GM23338 (cell line): ENCODE measurements at regions not wholly inside any gene's neighbourhood (a gene's known extent, or its start where the extent isn't known, plus 50 kb on each side); places are given as distances from the start of the nearest gene placed in this dataset.

Source experiments
- ATAC-seq: fragments of 200-7000 bp; cut with Tn5 transposase; 3 replicates; pipeline ENCODE4 v1.9.1; 2020
- DNase-seq: peaks from one replicate; pipeline ENCODE4 v3.0.0-alpha.2; 2015; ENCODE audit warnings: low spot score
- H2AFZ ChIP-seq: fragments of 200-600 bp; sonication (generic); 2 replicates; pipeline ENCODE4 v1.8.0; 2016; ENCODE audit warnings: antibody characterized with exemption, mild to moderate bottlenecking, moderate library complexity
- H3F3A ChIP-seq: fragments of 200-600 bp; sonication (generic); replicated peaks from 2 replicates; pipeline ENCODE4 v1.8.0; 2017; ENCODE audit warnings: antibody characterized with exemption, mixed run types, low read depth
- H3K27ac ChIP-seq: fragments of 200-600 bp; sonication (generic); 2 replicates; pipeline ENCODE4 v1.6.1; 2016; ENCODE audit warnings: low read depth
- H3K27me3 ChIP-seq: fragments of 200-600 bp; sonication (generic); 2 replicates; pipeline ENCODE4 v1.8.0; 2016; ENCODE audit warnings: mild to moderate bottlenecking, mixed run types, moderate library complexity; ENCODE audit not compliant: insufficient read depth
- H3K36me3 ChIP-seq: fragments of 200-600 bp; sonication (generic); 2 replicates; pipeline ENCODE4 v1.8.0; 2016; ENCODE audit warnings: mild to moderate bottlenecking; ENCODE audit not compliant: insufficient read depth
- H3K4me1 ChIP-seq: fragments of 200-600 bp; sonication (generic); 2 replicates; pipeline ENCODE4 v1.8.0; 2016; ENCODE audit warnings: mild to moderate bottlenecking, moderate library complexity; ENCODE audit not compliant: insufficient read depth
- H3K4me2 ChIP-seq: fragments of 200-600 bp; sonication (generic); 2 replicates; pipeline ENCODE4 v1.7.1; 2017; ENCODE audit warnings: mixed run types
- H3K4me3 ChIP-seq: fragments of 200-600 bp; sonication (generic); 2 replicates; pipeline ENCODE4 v1.6.1; 2016; ENCODE audit warnings: mixed run types
- H3K79me2 ChIP-seq: fragments of 200-600 bp; sonication (generic); replicated peaks from 2 replicates; pipeline ENCODE4 v1.8.0; 2017; ENCODE audit warnings: mild to moderate bottlenecking; ENCODE audit not compliant: insufficient read depth
- H3K9me2 ChIP-seq: fragments of 200-600 bp; sonication (generic); 2 replicates; pipeline ENCODE4 v1.8.0; 2017; ENCODE audit not compliant: insufficient read depth
- H4K20me1 ChIP-seq: fragments of 200-600 bp; sonication (generic); replicated peaks from 2 replicates; pipeline ENCODE4 v1.8.0; 2017; ENCODE audit warnings: mild to moderate bottlenecking; ENCODE audit not compliant: insufficient read depth
- H3K27ac Mint-ChIP-seq: 2 replicates; pipeline ENCODE4 v1.8.0; 2020; ENCODE audit warnings: inconsistent platforms, mild to moderate bottlenecking, moderate library complexity, mixed read lengths
- H3K27me3 Mint-ChIP-seq: 3 replicates; pipeline ENCODE4 v1.8.0; 2022; ENCODE audit warnings: low read depth, mild to moderate bottlenecking, moderate library complexity, mixed read lengths, inconsistent platforms; ENCODE audit not compliant: insufficient read depth, poor library complexity
- H3K36me3 Mint-ChIP-seq: 3 replicates; pipeline ENCODE4 v1.8.0; 2021; ENCODE audit warnings: low read depth, mild to moderate bottlenecking, inconsistent platforms, moderate library complexity, mixed read lengths
- H3K4me1 Mint-ChIP-seq: 3 replicates; pipeline ENCODE4 v1.8.0; 2020; ENCODE audit warnings: mild to moderate bottlenecking, inconsistent platforms, mixed read lengths
- H3K4me3 Mint-ChIP-seq: 3 replicates; pipeline ENCODE4 v1.8.0; 2021; ENCODE audit warnings: moderate library complexity, mild to moderate bottlenecking, inconsistent platforms, mixed read lengths
- H3K9me3 Mint-ChIP-seq: 3 replicates; pipeline ENCODE4 v1.8.0; 2020; ENCODE audit warnings: moderate library complexity, mild to moderate bottlenecking, inconsistent platforms, mixed read lengths
- CREB1 ChIP-seq: fragments of 250-450 bp; sonication (Bioruptor Pico); IDR thresholded peaks from 2 replicates; pipeline ENCODE4 v1.5.0; 2020; ENCODE audit warnings: low read depth, mild to moderate bottlenecking, moderate library complexity
- EZH2 ChIP-seq: fragments of 200-600 bp; sonication (generic); IDR thresholded peaks from one replicate; pipeline ENCODE4 v1.8.0; 2017; ENCODE audit warnings: antibody characterized with exemption, mild to moderate bottlenecking, low read depth; ENCODE audit not compliant: unreplicated experiment
- EZH2phosphoT487 ChIP-seq: fragments of 200-600 bp; sonication (generic); IDR thresholded peaks from one replicate; pipeline ENCODE4 v1.8.1; 2018; ENCODE audit warnings: antibody characterized with exemption; ENCODE audit not compliant: unreplicated experiment
- JUNB ChIP-seq: IDR thresholded peaks from one replicate; pipeline ENCODE4 v1.6.1; 2016; ENCODE audit warnings: antibody characterized with exemption; ENCODE audit not compliant: unreplicated experiment
- NANOG ChIP-seq: IDR thresholded peaks from 2 replicates; pipeline ENCODE4 v1.6.1; 2016; ENCODE audit warnings: antibody characterized with exemption, borderline replicate concordance
- POLR2AphosphoS5 ChIP-seq: IDR thresholded peaks from 2 replicates; pipeline ENCODE4 v1.6.1; 2016; ENCODE audit warnings: antibody characterized with exemption, low read depth
- STAT1 ChIP-seq: IDR thresholded peaks from one replicate; pipeline ENCODE4 v1.6.1; 2016; ENCODE audit warnings: antibody characterized with exemption; ENCODE audit not compliant: unreplicated experiment
- ZNF114 ChIP-seq: fragments of 250-450 bp; sonication (Bioruptor Pico); IDR thresholded peaks from 2 replicates; pipeline ENCODE4 v1.5.0; 2020; ENCODE audit warnings: mild to moderate bottlenecking, moderate library complexity
- ZNF331 ChIP-seq: fragments of 250-450 bp; sonication (Bioruptor Pico); IDR thresholded peaks from 2 replicates; pipeline ENCODE4 v1.5.0; 2020; ENCODE audit warnings: low read depth, mild to moderate bottlenecking, moderate library complexity
- TF ChIP-seq, protein P1 (sequence below): IDR thresholded peaks from 2 replicates; pipeline ENCODE4 v1.6.1; 2016; ENCODE audit warnings: antibody characterized with exemption
- TF ChIP-seq, protein P2 (sequence below): IDR thresholded peaks from one replicate; pipeline ENCODE4 v1.6.1; 2018; ENCODE audit warnings: antibody characterized with exemption; ENCODE audit not compliant: unreplicated experiment
- TF ChIP-seq, protein P3 (sequence below), 2 experiments: fragments of 200-600 bp in 1 of 2; sonication (generic) in 1 of 2; conservative IDR thresholded peaks; 2 replicates each; pipeline versions ENCODE4 v1.5.1 to v1.6.1; 2016 to 2017; ENCODE audit warnings: antibody characterized with exemption in 2 of 2, low read depth in 2 of 2, mild to moderate bottlenecking in 2 of 2, moderate library complexity in 1 of 2
- TF ChIP-seq, protein P4 (sequence below): fragments of 250-450 bp; sonication (Bioruptor Pico); IDR thresholded peaks from 2 replicates; pipeline ENCODE4 v1.5.0; 2020; ENCODE audit warnings: mild to moderate bottlenecking, moderate library complexity

DNA sequence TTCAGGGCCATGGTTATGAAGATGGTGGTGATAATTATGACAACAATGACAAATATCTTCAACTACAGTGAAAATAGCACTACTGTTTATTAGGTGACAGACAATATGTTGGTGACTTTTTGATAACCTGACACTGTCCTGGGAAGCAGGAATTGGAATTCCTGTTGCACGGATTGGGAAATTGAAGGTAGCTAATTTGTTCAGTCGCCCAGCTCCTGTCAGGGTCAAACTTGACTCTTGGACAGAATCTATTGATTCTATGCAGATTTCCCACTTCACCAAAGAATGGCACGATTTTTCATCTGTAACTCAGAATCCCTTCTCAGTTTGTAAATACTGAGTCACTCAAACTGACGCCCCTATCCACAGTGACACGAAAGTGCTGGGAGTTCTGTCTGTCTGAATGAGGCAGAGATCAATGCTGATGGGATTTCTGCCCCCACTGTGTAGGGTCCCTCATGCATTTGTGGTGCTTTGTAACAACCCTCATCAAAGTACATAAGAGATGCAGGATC lies 779.5 kb upstream of the ID2 start:
- Histone ChIP-seq H2AFZ (no peak overlapping the region), H3K79me2 (no peaks in the 10 kb centered on the region), H3K4me1 (peaks cover 26% of the 10 kb centered on the region), H4K20me1 (no peaks in the 10 kb centered on the region), H3F3A (peaks cover 14% of the 10 kb centered on the region; the same call in 1 of the 2 replicates), H3K4me3 (no peak overlapping the region), H3K27ac (no peak overlapping the region), H3K27me3 (no peaks in the 10 kb centered on the region), H3K9me2 (peaks cover 6% of the 10 kb centered on the region), H3K4me2 (no peak overlapping the region), H3K36me3 (peaks cover 7% of the 10 kb centered on the region; the same call in 1 of the 2 replicates)
- peaks cover 44% of the 10 kb centered on the region for H3K36me3 Mint-ChIP-seq
- TF ChIP-seq ZNF114 (CRISPR knock-in tag) (no peak), POLR2AphosphoS5 (no peak), STAT1 (no peak), CREB1 (CRISPR knock-in tag) (no peak), ZNF331 (CRISPR knock-in tag) (no peak), EZH2 (no peak), JUNB (no peak), NANOG (no peak), EZH2phosphoT487 (no peak)
- TF ChIP-seq, protein P1, sequence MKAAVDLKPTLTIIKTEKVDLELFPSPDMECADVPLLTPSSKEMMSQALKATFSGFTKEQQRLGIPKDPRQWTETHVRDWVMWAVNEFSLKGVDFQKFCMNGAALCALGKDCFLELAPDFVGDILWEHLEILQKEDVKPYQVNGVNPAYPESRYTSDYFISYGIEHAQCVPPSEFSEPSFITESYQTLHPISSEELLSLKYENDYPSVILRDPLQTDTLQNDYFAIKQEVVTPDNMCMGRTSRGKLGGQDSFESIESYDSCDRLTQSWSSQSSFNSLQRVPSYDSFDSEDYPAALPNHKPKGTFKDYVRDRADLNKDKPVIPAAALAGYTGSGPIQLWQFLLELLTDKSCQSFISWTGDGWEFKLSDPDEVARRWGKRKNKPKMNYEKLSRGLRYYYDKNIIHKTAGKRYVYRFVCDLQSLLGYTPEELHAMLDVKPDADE: no peak
- TF ChIP-seq, protein P2, sequence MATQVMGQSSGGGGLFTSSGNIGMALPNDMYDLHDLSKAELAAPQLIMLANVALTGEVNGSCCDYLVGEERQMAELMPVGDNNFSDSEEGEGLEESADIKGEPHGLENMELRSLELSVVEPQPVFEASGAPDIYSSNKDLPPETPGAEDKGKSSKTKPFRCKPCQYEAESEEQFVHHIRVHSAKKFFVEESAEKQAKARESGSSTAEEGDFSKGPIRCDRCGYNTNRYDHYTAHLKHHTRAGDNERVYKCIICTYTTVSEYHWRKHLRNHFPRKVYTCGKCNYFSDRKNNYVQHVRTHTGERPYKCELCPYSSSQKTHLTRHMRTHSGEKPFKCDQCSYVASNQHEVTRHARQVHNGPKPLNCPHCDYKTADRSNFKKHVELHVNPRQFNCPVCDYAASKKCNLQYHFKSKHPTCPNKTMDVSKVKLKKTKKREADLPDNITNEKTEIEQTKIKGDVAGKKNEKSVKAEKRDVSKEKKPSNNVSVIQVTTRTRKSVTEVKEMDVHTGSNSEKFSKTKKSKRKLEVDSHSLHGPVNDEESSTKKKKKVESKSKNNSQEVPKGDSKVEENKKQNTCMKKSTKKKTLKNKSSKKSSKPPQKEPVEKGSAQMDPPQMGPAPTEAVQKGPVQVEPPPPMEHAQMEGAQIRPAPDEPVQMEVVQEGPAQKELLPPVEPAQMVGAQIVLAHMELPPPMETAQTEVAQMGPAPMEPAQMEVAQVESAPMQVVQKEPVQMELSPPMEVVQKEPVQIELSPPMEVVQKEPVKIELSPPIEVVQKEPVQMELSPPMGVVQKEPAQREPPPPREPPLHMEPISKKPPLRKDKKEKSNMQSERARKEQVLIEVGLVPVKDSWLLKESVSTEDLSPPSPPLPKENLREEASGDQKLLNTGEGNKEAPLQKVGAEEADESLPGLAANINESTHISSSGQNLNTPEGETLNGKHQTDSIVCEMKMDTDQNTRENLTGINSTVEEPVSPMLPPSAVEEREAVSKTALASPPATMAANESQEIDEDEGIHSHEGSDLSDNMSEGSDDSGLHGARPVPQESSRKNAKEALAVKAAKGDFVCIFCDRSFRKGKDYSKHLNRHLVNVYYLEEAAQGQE: no peak
- TF ChIP-seq, protein P3, sequence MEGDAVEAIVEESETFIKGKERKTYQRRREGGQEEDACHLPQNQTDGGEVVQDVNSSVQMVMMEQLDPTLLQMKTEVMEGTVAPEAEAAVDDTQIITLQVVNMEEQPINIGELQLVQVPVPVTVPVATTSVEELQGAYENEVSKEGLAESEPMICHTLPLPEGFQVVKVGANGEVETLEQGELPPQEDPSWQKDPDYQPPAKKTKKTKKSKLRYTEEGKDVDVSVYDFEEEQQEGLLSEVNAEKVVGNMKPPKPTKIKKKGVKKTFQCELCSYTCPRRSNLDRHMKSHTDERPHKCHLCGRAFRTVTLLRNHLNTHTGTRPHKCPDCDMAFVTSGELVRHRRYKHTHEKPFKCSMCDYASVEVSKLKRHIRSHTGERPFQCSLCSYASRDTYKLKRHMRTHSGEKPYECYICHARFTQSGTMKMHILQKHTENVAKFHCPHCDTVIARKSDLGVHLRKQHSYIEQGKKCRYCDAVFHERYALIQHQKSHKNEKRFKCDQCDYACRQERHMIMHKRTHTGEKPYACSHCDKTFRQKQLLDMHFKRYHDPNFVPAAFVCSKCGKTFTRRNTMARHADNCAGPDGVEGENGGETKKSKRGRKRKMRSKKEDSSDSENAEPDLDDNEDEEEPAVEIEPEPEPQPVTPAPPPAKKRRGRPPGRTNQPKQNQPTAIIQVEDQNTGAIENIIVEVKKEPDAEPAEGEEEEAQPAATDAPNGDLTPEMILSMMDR (conservative IDR thresholded peaks at IDR 0.05; ENCODE audit: low read depth in 2 of 2): no peak
- TF ChIP-seq, protein P4, sequence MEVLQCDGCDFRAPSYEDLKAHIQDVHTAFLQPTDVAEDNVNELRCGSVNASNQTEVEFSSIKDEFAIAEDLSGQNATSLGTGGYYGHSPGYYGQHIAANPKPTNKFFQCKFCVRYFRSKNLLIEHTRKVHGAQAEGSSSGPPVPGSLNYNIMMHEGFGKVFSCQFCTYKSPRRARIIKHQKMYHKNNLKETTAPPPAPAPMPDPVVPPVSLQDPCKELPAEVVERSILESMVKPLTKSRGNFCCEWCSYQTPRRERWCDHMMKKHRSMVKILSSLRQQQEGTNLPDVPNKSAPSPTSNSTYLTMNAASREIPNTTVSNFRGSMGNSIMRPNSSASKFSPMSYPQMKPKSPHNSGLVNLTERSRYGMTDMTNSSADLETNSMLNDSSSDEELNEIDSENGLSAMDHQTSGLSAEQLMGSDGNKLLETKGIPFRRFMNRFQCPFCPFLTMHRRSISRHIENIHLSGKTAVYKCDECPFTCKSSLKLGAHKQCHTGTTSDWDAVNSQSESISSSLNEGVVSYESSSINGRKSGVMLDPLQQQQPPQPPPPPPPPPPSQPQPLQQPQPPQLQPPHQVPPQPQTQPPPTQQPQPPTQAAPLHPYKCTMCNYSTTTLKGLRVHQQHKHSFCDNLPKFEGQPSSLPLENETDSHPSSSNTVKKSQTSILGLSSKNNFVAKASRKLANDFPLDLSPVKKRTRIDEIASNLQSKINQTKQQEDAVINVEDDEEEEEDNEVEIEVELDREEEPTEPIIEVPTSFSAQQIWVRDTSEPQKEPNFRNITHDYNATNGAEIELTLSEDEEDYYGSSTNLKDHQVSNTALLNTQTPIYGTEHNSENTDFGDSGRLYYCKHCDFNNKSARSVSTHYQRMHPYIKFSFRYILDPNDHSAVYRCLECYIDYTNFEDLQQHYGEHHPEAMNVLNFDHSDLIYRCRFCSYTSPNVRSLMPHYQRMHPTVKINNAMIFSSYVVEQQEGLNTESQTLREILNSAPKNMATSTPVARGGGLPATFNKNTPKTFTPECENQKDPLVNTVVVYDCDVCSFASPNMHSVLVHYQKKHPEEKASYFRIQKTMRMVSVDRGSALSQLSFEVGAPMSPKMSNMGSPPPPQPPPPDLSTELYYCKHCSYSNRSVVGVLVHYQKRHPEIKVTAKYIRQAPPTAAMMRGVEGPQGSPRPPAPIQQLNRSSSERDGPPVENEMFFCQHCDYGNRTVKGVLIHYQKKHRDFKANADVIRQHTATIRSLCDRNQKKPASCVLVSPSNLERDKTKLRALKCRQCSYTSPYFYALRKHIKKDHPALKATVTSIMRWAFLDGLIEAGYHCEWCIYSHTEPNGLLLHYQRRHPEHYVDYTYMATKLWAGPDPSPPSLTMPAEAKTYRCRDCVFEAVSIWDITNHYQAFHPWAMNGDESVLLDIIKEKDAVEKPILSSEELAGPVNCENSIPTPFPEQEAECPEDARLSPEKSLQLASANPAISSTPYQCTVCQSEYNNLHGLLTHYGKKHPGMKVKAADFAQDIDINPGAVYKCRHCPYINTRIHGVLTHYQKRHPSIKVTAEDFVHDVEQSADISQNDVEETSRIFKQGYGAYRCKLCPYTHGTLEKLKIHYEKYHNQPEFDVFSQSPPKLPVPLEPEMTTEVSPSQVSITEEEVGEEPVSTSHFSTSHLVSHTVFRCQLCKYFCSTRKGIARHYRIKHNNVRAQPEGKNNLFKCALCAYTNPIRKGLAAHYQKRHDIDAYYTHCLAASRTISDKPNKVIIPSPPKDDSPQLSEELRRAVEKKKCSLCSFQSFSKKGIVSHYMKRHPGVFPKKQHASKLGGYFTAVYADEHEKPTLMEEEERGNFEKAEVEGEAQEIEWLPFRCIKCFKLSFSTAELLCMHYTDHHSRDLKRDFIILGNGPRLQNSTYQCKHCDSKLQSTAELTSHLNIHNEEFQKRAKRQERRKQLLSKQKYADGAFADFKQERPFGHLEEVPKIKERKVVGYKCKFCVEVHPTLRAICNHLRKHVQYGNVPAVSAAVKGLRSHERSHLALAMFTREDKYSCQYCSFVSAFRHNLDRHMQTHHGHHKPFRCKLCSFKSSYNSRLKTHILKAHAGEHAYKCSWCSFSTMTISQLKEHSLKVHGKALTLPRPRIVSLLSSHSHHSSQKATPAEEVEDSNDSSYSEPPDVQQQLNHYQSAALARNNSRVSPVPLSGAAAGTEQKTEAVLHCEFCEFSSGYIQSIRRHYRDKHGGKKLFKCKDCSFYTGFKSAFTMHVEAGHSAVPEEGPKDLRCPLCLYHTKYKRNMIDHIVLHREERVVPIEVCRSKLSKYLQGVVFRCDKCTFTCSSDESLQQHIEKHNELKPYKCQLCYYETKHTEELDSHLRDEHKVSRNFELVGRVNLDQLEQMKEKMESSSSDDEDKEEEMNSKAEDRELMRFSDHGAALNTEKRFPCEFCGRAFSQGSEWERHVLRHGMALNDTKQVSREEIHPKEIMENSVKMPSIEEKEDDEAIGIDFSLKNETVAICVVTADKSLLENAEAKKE (CRISPR knock-in tag): no peak
- ATAC-seq (no peak), DNase-seq (no peak)
- peaks cover 2% of the 10 kb centered on the region for H3K27me3 Mint-ChIP-seq
- H3K27ac Mint-ChIP-seq: no peak overlapping the region
- H3K4me1 Mint-ChIP-seq: peaks cover 49% of the 10 kb centered on the region
- no peak overlapping the region for H3K4me3 Mint-ChIP-seq
- peaks cover 24% of the 10 kb centered on the region for H3K9me3 Mint-ChIP-seq
